ENCODE measurements at regions not wholly inside any gene's neighbourhood (a gene's known extent, or its start where the extent isn't known, plus 50 kb on each side); places are given as distances from the start of the nearest gene placed in this dataset.
"Not testable (repeated sequence)": the region's sequence is repeated elsewhere in the genome, so short reads cannot be mapped to it uniquely, and the experiment has no call there.

DNA sequence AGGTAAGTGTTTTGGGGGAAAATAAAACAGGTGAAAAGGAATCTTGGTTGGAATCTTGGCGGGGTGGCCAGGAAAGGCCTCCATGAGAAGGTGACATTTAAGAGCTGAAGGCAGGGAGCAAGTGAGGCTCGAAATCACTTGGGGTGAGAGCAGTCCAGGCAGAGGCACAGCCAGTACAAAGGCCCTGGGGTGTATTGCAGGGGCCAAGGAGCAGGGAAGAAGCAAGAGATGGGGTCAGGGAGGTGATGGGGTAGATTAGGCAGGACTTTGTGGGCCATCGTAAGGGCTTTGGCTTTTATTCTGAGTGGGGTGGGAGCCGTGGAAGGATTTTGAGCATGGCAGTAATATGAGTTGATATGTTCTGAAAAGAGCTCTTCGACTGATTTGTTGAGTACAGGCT, 551.1 kb downstream of the MN1 start:
- no peak for DNase-seq
- intact Hi-C loops (cut with micrococcal nuclease): no loop called here
- H3K4me1 ChIP-seq: peaks cover 12% of the 10 kb centered on the region
- H3K36me3 ChIP-seq: no peaks in the 10 kb centered on the region
- no peak for TF ChIP-seq CTCF (IDR thresholded peaks at IDR 0.05; ENCODE audit: borderline replicate concordance)
- H3K27ac ChIP-seq (replicated peaks): no peak overlapping the region
- H3K9me3 ChIP-seq (replicated peaks): peaks cover 9% of the 10 kb centered on the region
- H3K27me3 ChIP-seq (ENCODE audit: low read depth): peaks cover 37% of the 10 kb centered on the region
- no peak overlapping the region for H3K4me3 ChIP-seq

DNA sequence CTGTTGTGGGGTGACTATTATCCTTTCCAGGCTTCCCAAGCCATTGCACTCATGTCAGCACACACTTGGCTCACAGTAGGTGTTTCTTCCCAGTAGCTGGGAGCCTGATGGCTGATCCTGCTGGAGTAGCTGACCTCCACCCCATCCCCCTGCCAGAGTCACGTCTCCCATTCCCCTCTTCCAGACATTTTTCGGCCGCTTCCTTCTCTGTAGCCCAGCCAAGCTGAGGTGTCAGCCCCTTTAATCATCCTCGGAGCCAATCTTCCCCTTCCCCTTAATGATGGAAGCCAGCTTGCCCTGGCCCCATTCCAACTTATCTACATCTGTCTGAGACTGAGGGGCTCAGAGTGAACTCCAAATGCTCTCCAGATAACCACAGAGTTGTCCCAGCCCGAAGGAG, 550.7 kb downstream of the MN1 start:
- H3K4me3 ChIP-seq: no peak overlapping the region
- DNase-seq: no peak
- H3K4me1 ChIP-seq: peaks cover 12% of the 10 kb centered on the region
- peaks cover 13% of the 10 kb centered on the region for H3K9me3 ChIP-seq (replicated peaks)
- TF ChIP-seq CTCF (IDR thresholded peaks at IDR 0.05; ENCODE audit: borderline replicate concordance): no peak
- H3K27ac ChIP-seq (replicated peaks): no peak overlapping the region
- H3K36me3 ChIP-seq: no peaks in the 10 kb centered on the region
- H3K27me3 ChIP-seq (ENCODE audit: low read depth): peaks cover 37% of the 10 kb centered on the region
- intact Hi-C loops (cut with micrococcal nuclease): no loop called here

DNA sequence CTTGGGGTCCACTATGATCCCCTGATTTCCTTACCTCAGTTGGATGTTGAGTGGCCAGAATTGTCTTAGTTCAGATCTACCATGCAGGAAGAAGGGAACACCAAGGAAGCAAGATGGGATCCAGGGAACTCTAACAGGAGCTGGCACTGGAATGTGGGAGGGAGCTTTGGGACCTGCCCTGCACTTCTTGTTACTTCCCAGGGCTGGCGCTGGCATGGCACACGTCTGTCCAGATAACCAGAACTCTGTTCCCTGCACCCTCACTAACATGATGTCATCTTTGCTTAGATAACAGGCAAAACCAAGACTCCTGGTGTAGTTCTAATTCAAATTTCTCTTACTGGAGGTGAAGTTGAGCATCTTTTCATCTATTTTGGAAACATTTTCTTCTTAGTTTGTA, 550.0 kb downstream of the MN1 start:
- intact Hi-C loops (cut with micrococcal nuclease): no loop called here
- Histone ChIP-seq H3K9me3 (replicated peaks) (peaks cover 19% of the 10 kb centered on the region), H3K4me3 (no peak overlapping the region), H3K27ac (replicated peaks) (no peak overlapping the region), H3K36me3 (no peaks in the 10 kb centered on the region), H3K27me3 (ENCODE audit: low read depth) (peaks cover 36% of the 10 kb centered on the region), H3K4me1 (peaks cover 12% of the 10 kb centered on the region)
- DNase-seq: no peak
- no peak for TF ChIP-seq CTCF (IDR thresholded peaks at IDR 0.05; ENCODE audit: borderline replicate concordance)

DNA sequence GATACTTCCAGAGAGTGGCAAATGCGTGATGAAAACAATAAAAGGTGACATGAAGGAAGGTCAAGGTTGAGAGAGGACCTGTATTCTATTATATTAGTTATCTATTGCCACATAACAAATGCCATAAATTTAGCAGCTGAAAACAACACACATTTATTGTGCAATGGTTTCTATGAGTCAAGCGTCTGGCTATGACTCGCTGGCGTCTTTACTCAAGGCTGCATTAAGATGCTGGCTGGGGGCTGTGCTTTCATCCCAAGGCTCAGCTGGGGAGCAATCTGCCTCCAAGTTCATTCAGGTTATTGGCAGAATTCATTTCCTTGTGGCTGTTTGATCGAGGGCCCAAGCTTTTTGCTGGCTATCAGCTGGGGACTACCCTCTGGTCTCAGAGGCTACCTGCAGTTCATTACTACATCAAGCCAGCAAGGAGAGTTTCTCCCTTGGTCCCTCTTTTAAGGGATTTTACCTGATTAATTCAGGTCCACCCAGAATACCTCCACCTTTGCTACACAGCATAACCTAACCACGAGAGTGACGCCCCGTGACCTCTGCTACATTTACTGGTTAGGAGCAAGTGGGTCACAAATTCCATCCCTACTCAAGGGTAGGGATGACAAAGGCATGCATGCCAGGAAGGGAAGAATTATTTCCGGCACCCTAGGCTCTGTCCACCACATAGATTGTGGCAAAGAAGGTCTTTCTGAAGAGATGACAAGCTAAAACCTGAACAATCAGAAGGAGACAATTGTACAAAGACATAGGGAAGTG, 549.1 kb downstream of the MN1 start:
- TF ChIP-seq CTCF (IDR thresholded peaks at IDR 0.05; ENCODE audit: borderline replicate concordance): no peak
- intact Hi-C loops (cut with micrococcal nuclease): no loop called here

GRCh38 chr22:27253108-27253902, 548.3 kb downstream of the MN1 start:
- Histone ChIP-seq H3K27ac (replicated peaks) (no peak overlapping the region), H3K36me3 (no peaks in the 10 kb centered on the region), H3K4me1 (no peaks in the 10 kb centered on the region), H3K4me3 (no peak overlapping the region), H3K27me3 (ENCODE audit: low read depth) (peaks cover 42% of the 10 kb centered on the region), H3K9me3 (replicated peaks) (peaks cover 19% of the 10 kb centered on the region)
- no peak for DNase-seq
- intact Hi-C loops (cut with micrococcal nuclease): no loop called here
- TF ChIP-seq CTCF (IDR thresholded peaks at IDR 0.05; ENCODE audit: borderline replicate concordance): no peak

More for the DNA sequence above, 549.1 kb downstream of the MN1 start:
- peaks cover 7% of the 10 kb centered on the region for H3K4me1 ChIP-seq
- peak; percentile 36 for DNase-seq
- no peaks in the 10 kb centered on the region for H3K36me3 ChIP-seq
- H3K9me3 ChIP-seq (replicated peaks): peaks cover 19% of the 10 kb centered on the region
- peak overlapping the region; percentile 16 for H3K27ac ChIP-seq (replicated peaks)
- peaks cover 36% of the 10 kb centered on the region for H3K27me3 ChIP-seq (ENCODE audit: low read depth)
- no peak overlapping the region for H3K4me3 ChIP-seq

- H3K27ac ChIP-seq (replicated peaks); H3K36me3 ChIP-seq; intact Hi-C loops (cut with micrococcal nuclease); H3K4me3 ChIP-seq; H3K4me1 ChIP-seq; DNase-seq: not testable (repeated sequence)
- peaks cover 19% of the 10 kb centered on the region for H3K9me3 ChIP-seq (replicated peaks)
- peaks cover 49% of the 10 kb centered on the region for H3K27me3 ChIP-seq (ENCODE audit: low read depth)
These were observed 547.5 kb downstream of the MN1 start for GRCh38 chr22:27254063-27254462.

Measured in left ventricle myocardium inferior (tissue), 1 donor.